ENCODE measurements at regions not wholly inside any gene's neighbourhood (a gene's known extent, or its start where the extent isn't known, plus 50 kb on each side); places are given as distances from the start of the nearest gene placed in this dataset.

GRCh38 chr5:2184026-2184366 is 301.3 kb upstream of the IRX4 start:
- Histone ChIP-seq H3K79me2 (ENCODE audit: control insufficient read depth, insufficient read depth, low read length) (no peaks in the 10 kb centered on the region), H3K9me1 (replicated peaks; ENCODE audit: control insufficient read depth, extremely low read depth, insufficient read depth, low read length) (no peaks in the 10 kb centered on the region), H3K36me3 (ENCODE audit: control insufficient read depth in 2 of 2, extremely low read depth in 1 of 2, insufficient read depth in 2 of 2, low read length in 2 of 2) (no peaks in the 10 kb centered on the region), H3K4me3 (replicated peaks in 1 of 3; ENCODE audit: insufficient read depth in 1 of 3, low read depth in 1 of 3, low read length in 3 of 3) (no peak overlapping the region), H3K9ac (replicated peaks; ENCODE audit: extremely low read depth, insufficient read depth, low read length) (no peak overlapping the region), H3K9me3 (replicated peaks; ENCODE audit: control insufficient read depth, insufficient read depth, low read length) (peaks cover 6% of the 10 kb centered on the region), H2AFZ (ENCODE audit: low read depth, low read length) (no peak overlapping the region), H3K27ac (ENCODE audit: insufficient read depth, low read depth, low read length) (no peak overlapping the region), H3K4me1 (ENCODE audit: control insufficient read depth, extremely low read depth, insufficient read depth, low read length) (no peaks in the 10 kb centered on the region), H4K20me1 (replicated peaks; ENCODE audit: control insufficient read depth, extremely low read depth, insufficient read depth, low read length) (no peaks in the 10 kb centered on the region), H3K27me3 (ENCODE audit: control insufficient read depth in 2 of 2, insufficient read depth in 2 of 2, low read length in 2 of 2) (no peaks in the 10 kb centered on the region), H3K4me2 (ENCODE audit: insufficient read depth, low read length) (no peak overlapping the region)
- TF ChIP-seq POLR2AphosphoS5 (IDR thresholded peaks at IDR 0.05; ENCODE audit: insufficient read depth, low read depth, low read length) (no peak), MYC (IDR thresholded peaks at IDR 0.05; ENCODE audit: low read depth, low read length) (no peak), EZH2 (IDR thresholded peaks at IDR 0.05; ENCODE audit: borderline replicate concordance, low read depth, low read length, severe bottlenecking) (no peak), POLR2A (IDR thresholded peaks at IDR 0.05; ENCODE audit: low read depth, low read length) (no peak), FOS (IDR thresholded peaks at IDR 0.05; ENCODE audit: borderline replicate concordance, insufficient read depth, low read length) (no peak), MAX (IDR thresholded peaks at IDR 0.05; ENCODE audit: insufficient read depth, insufficient read length) (no peak)
- TF ChIP-seq, protein P1, sequence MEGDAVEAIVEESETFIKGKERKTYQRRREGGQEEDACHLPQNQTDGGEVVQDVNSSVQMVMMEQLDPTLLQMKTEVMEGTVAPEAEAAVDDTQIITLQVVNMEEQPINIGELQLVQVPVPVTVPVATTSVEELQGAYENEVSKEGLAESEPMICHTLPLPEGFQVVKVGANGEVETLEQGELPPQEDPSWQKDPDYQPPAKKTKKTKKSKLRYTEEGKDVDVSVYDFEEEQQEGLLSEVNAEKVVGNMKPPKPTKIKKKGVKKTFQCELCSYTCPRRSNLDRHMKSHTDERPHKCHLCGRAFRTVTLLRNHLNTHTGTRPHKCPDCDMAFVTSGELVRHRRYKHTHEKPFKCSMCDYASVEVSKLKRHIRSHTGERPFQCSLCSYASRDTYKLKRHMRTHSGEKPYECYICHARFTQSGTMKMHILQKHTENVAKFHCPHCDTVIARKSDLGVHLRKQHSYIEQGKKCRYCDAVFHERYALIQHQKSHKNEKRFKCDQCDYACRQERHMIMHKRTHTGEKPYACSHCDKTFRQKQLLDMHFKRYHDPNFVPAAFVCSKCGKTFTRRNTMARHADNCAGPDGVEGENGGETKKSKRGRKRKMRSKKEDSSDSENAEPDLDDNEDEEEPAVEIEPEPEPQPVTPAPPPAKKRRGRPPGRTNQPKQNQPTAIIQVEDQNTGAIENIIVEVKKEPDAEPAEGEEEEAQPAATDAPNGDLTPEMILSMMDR (IDR thresholded peaks at IDR 0.05; ENCODE audit: extremely low read depth in 1 of 2, insufficient read depth in 1 of 2, low read depth in 1 of 2, low read length in 2 of 2), result no peak
- FAIRE-seq, result no peak
- CTCF ChIA-PET, result no interaction called here
- DNase-seq (ENCODE audit: low read depth, low spot score), result no peak
- dilution Hi-C loops (cut with MboI; ENCODE audit: extremely low pct_ligation_motif_present, low sequenced_read_pairs), result no loop called here
- POLR2A ChIA-PET, result no interaction called here
- no TSS peak for BruUV-seq (replicated peaks)
- intact Hi-C loops (cut with micrococcal nuclease), result no loop called here

Data from endothelial cell of umbilical vein (primary cell).